Mesenchymal stem cell (in vitro differentiated cells and primary cell): ENCODE measurements at regions not wholly inside any gene's neighbourhood (a gene's known extent, or its start where the extent isn't known, plus 50 kb on each side); places are given as distances from the start of the nearest gene placed in this dataset.

Source experiments
- DNase-seq: peaks from one replicate; pipeline ENCODE4 v3.0.0-alpha.2; 2013
- H2AFZ ChIP-seq: one replicate; pipeline ENCODE4 v1.6.1; 2013; ENCODE audit warnings: low read depth, mild to moderate bottlenecking, control low read depth, inconsistent platforms, low read length, moderate library complexity
- H2AK5ac ChIP-seq: 2 replicates; pipeline ENCODE4 v1.6.1; 2013; ENCODE audit warnings: low read length, moderate library complexity, mild to moderate bottlenecking, inconsistent platforms; ENCODE audit not compliant: severe bottlenecking
- H2BK120ac ChIP-seq: one replicate; pipeline ENCODE4 v1.6.1; 2013; ENCODE audit warnings: low read depth, mild to moderate bottlenecking, inconsistent platforms, low read length, moderate library complexity
- H2BK12ac ChIP-seq, 2 experiments: one replicate each; pipeline ENCODE4 v1.6.1; 2013; ENCODE audit warnings: inconsistent platforms in 2 of 2, low read length in 2 of 2, mild to moderate bottlenecking in 2 of 2, moderate library complexity in 2 of 2, control low read depth in 1 of 2
- H2BK15ac ChIP-seq: one replicate; pipeline ENCODE4 v1.6.1; 2013; ENCODE audit warnings: mild to moderate bottlenecking, low read depth, inconsistent platforms; ENCODE audit not compliant: poor library complexity, severe bottlenecking
- H2BK5ac ChIP-seq: 2 replicates; pipeline ENCODE4 v1.6.1; 2013; ENCODE audit warnings: low read depth, mild to moderate bottlenecking, low read length, control low read depth, inconsistent platforms; ENCODE audit not compliant: poor library complexity, severe bottlenecking
- H3K14ac ChIP-seq, 2 experiments: one replicate each; pipeline ENCODE4 v1.6.1; 2013; ENCODE audit warnings: inconsistent platforms in 2 of 2, low read length in 2 of 2, control low read depth in 1 of 2, mild to moderate bottlenecking in 1 of 2, moderate library complexity in 1 of 2
- H3K18ac ChIP-seq, 2 experiments: one replicate each; pipeline ENCODE4 v1.6.1; 2013; ENCODE audit warnings: inconsistent platforms in 2 of 2, low read length in 2 of 2, control low read depth in 1 of 2, low read depth in 1 of 2, mild to moderate bottlenecking in 1 of 2
- H3K23ac ChIP-seq, 2 experiments: one replicate each; pipeline ENCODE4 v1.6.1; 2013; ENCODE audit warnings: inconsistent platforms in 2 of 2, low read length in 2 of 2, mild to moderate bottlenecking in 2 of 2, moderate library complexity in 2 of 2, control low read depth in 1 of 2
- H3K27ac ChIP-seq: 2 replicates; pipeline ENCODE4 v1.5.1; 2013; ENCODE audit warnings: mild to moderate bottlenecking, moderate library complexity, low read length, control low read depth, inconsistent platforms; ENCODE audit not compliant: poor library complexity, severe bottlenecking
- H3K27me3 ChIP-seq, 2 experiments: 2 replicates each; pipeline versions ENCODE4 v1.6.1 to v1.7.0; 2013; ENCODE audit warnings: low read length in 2 of 2, mild to moderate bottlenecking in 2 of 2, moderate library complexity in 2 of 2, control low read depth in 1 of 2, inconsistent platforms in 1 of 2; ENCODE audit not compliant: control insufficient read depth in 1 of 2, insufficient read depth in 1 of 2
- H3K36me3 ChIP-seq, 2 experiments: 2 replicates each; pipeline versions ENCODE4 v1.6.1 to v1.7.0; 2013; ENCODE audit warnings: low read length in 2 of 2, control low read depth in 1 of 2, inconsistent platforms in 1 of 2, low read depth in 1 of 2, mild to moderate bottlenecking in 1 of 2; ENCODE audit not compliant: insufficient read depth in 2 of 2, control insufficient read depth in 1 of 2
- H3K4ac ChIP-seq, 2 experiments: one replicate each; pipeline ENCODE4 v1.6.1; 2013; ENCODE audit warnings: inconsistent platforms in 2 of 2, low read length in 2 of 2, mild to moderate bottlenecking in 2 of 2, moderate library complexity in 2 of 2, control low read depth in 1 of 2, low read depth in 1 of 2
- H3K4me1 ChIP-seq: 2 replicates; pipeline ENCODE4 v1.6.1; 2013; ENCODE audit warnings: low read depth, low read length, control low read depth; ENCODE audit not compliant: control insufficient read depth, insufficient read depth
- H3K4me2 ChIP-seq: 2 replicates; pipeline ENCODE4 v1.6.1; 2013; ENCODE audit warnings: low read length, mild to moderate bottlenecking, inconsistent platforms; ENCODE audit not compliant: poor library complexity, severe bottlenecking
- H3K4me3 ChIP-seq, 2 experiments: 2 replicates each; pipeline versions ENCODE4 v1.5.1 to v1.7.0; 2013; ENCODE audit warnings: low read length in 2 of 2, mild to moderate bottlenecking in 2 of 2, control low read depth in 1 of 2, low read depth in 1 of 2; ENCODE audit not compliant: insufficient read depth in 1 of 2
- H3K79me1 ChIP-seq: replicated peaks from 2 replicates; pipeline ENCODE4 v1.6.1; 2013; ENCODE audit warnings: mild to moderate bottlenecking, control low read depth, low read length, inconsistent platforms; ENCODE audit not compliant: poor library complexity, severe bottlenecking
- H3K9ac ChIP-seq: 2 replicates; pipeline ENCODE4 v1.7.0; 2013; ENCODE audit warnings: mild to moderate bottlenecking, low read length, moderate library complexity
- H3K9me3 ChIP-seq: 2 replicates; pipeline ENCODE4 v1.7.0; 2013; ENCODE audit warnings: mild to moderate bottlenecking, low read length; ENCODE audit not compliant: control insufficient read depth
- H4K8ac ChIP-seq: one replicate; pipeline ENCODE4 v1.6.1; 2013; ENCODE audit warnings: inconsistent platforms, mild to moderate bottlenecking, low read length, moderate library complexity
- H4K91ac ChIP-seq: one replicate; pipeline ENCODE4 v1.6.1; 2013; ENCODE audit warnings: mild to moderate bottlenecking, low read length, inconsistent platforms
- WGBS: methylation state at CpG from one replicate; pipeline ENCODE4 v1.1.7; 2013; ENCODE audit warnings: mixed read lengths; 5-methylcytosine and 5-hydroxymethylcytosine counted together

GRCh38 chr2:149906886-149907285, 319.3 kb upstream of the MMADHC start:
- H4K91ac ChIP-seq, result no peak overlapping the region
- no peak overlapping the region for H2BK5ac ChIP-seq
- no peaks in the 10 kb centered on the region for H3K9me3 ChIP-seq
- H2BK120ac ChIP-seq, result no peak overlapping the region
- 82% methylated on average over 4 of the region's 5 CpGs for WGBS
- H3K14ac ChIP-seq, result no peak overlapping the region
- no peaks in the 10 kb centered on the region for H3K27me3 ChIP-seq
- H3K18ac ChIP-seq, result no peak overlapping the region
- no peak overlapping the region for H2BK12ac ChIP-seq
- no peak for DNase-seq
- H3K4me1 ChIP-seq, result peaks cover 2% of the 10 kb centered on the region
- H3K36me3 ChIP-seq, result no peaks in the 10 kb centered on the region
- no peak overlapping the region for H3K9ac ChIP-seq
- no peak overlapping the region for H3K23ac ChIP-seq
- no peak overlapping the region for H2AK5ac ChIP-seq
- H4K8ac ChIP-seq, result no peak overlapping the region
- no peak overlapping the region for H2BK15ac ChIP-seq
- no peak overlapping the region for H3K4me2 ChIP-seq
- H3K27ac ChIP-seq, result no peak overlapping the region
- no peak overlapping the region for H3K4ac ChIP-seq
- no peak overlapping the region for H3K4me3 ChIP-seq
- H3K79me1 ChIP-seq, result no peaks in the 10 kb centered on the region
- H2AFZ ChIP-seq, result no peak overlapping the region

- 65% methylated on average over 5 of the region's 7 CpGs for WGBS
- no peaks in the 10 kb centered on the region for H3K27me3 ChIP-seq
- H3K4me3 ChIP-seq, result no peak overlapping the region
- H2BK12ac ChIP-seq, result no peak overlapping the region
- H4K91ac ChIP-seq, result no peak overlapping the region
- H2AK5ac ChIP-seq, result no peak overlapping the region
- no peak overlapping the region for H2AFZ ChIP-seq
- no peaks in the 10 kb centered on the region for H3K36me3 ChIP-seq
- no peak for DNase-seq
- H2BK120ac ChIP-seq, result no peak overlapping the region
- no peak overlapping the region for H3K27ac ChIP-seq
- no peak overlapping the region for H4K8ac ChIP-seq
- no peak overlapping the region for H3K4me2 ChIP-seq
- no peak overlapping the region for H3K9ac ChIP-seq
- no peak overlapping the region for H3K14ac ChIP-seq
- no peak overlapping the region for H3K4ac ChIP-seq
- H3K9me3 ChIP-seq, result no peaks in the 10 kb centered on the region
- peaks cover 2% of the 10 kb centered on the region for H3K4me1 ChIP-seq
- H2BK5ac ChIP-seq, result no peak overlapping the region
- H3K23ac ChIP-seq, result no peak overlapping the region
- no peak overlapping the region for H3K18ac ChIP-seq
- no peaks in the 10 kb centered on the region for H3K79me1 ChIP-seq
- H2BK15ac ChIP-seq, result no peak overlapping the region
Observed at GRCh38 chr2:149904352-149905175, 317.0 kb upstream of the MMADHC start.

GRCh38 chr2:149903626-149904025, 316.1 kb upstream of the MMADHC start:
- Histone ChIP-seq H2BK12ac (no peak overlapping the region), H3K79me1 (no peaks in the 10 kb centered on the region), H2BK120ac (no peak overlapping the region), H3K4me1 (peaks cover 2% of the 10 kb centered on the region), H3K23ac (no peak overlapping the region), H2BK5ac (no peak overlapping the region), H3K36me3 (no peaks in the 10 kb centered on the region), H3K27me3 (no peaks in the 10 kb centered on the region), H3K9ac (no peak overlapping the region), H2AFZ (no peak overlapping the region), H3K4me2 (peak overlapping the region; percentile 29), H3K14ac (no peak overlapping the region), H3K4me3 (no peak overlapping the region), H3K18ac (no peak overlapping the region), H2BK15ac (no peak overlapping the region), H3K27ac (no peak overlapping the region), H4K8ac (no peak overlapping the region), H4K91ac (no peak overlapping the region), H3K4ac (no peak overlapping the region), H3K9me3 (no peaks in the 10 kb centered on the region), H2AK5ac (no peak overlapping the region)
- WGBS, result 96% methylated on average over 2 of the region's 4 CpGs
- DNase-seq, result no peak

- Histone ChIP-seq H3K79me1 (no peaks in the 10 kb centered on the region), H3K23ac (no peak overlapping the region), H4K8ac (peak overlapping the region; percentile 49), H4K91ac (peak overlapping the region; percentile 50), H3K9me3 (no peaks in the 10 kb centered on the region), H2BK120ac (no peak overlapping the region), H2BK5ac (no peak overlapping the region), H3K27me3 (no peaks in the 10 kb centered on the region), H2BK12ac (peak overlapping the region; percentile 10 to 39), H3K4ac (peak overlapping the region in 1 of 2 experiments; percentile 67), H3K9ac (no peak overlapping the region), H3K4me2 (no peak overlapping the region), H3K4me3 (peak overlapping the region in 1 of 2 experiments; percentile 35), H3K36me3 (no peaks in the 10 kb centered on the region), H3K4me1 (peaks cover 2% of the 10 kb centered on the region), H2AK5ac (no peak overlapping the region), H3K18ac (peak overlapping the region in 1 of 2 experiments; percentile 21), H2AFZ (no peak overlapping the region), H2BK15ac (peak overlapping the region; percentile 93), H3K14ac (no peak overlapping the region), H3K27ac (no peak overlapping the region)
- DNase-seq, result no peak
- WGBS, result 78% methylated on average over 4 of the region's 4 CpGs
Observed at GRCh38 chr2:149902081-149902480, 314.5 kb upstream of the MMADHC start.
